ENCODE measurements at regions not wholly inside any gene's neighbourhood (a gene's known extent, or its start where the extent isn't known, plus 50 kb on each side); places are given as distances from the start of the nearest gene placed in this dataset.
"Not testable (repeated sequence)": the region's sequence is repeated elsewhere in the genome, so short reads cannot be mapped to it uniquely, and the experiment has no call there.

- no peak overlapping the region for H3K4me3 ChIP-seq
- H3K27ac ChIP-seq, result no peak overlapping the region
Observed at GRCh38 chr11:96755209-96755608, 365.4 kb downstream of the JRKL start.

GRCh38 chr11:96755752-96756151 is 365.9 kb downstream of the JRKL start:
- Histone ChIP-seq H3K27ac (no peak overlapping the region), H3K4me3 (no peak overlapping the region)

- H3K27ac ChIP-seq, result no peak overlapping the region
- H3K4me3 ChIP-seq, result no peak overlapping the region
Observed at GRCh38 chr11:96758957-96759356, 369.1 kb downstream of the JRKL start.

- no peak overlapping the region for H3K4me3 ChIP-seq
Observed at GRCh38 chr11:96760306-96760705, 370.5 kb downstream of the JRKL start.

GRCh38 chr11:96760815-96761214 is 371.0 kb downstream of the JRKL start:
- no peak overlapping the region for H3K4me3 ChIP-seq
- H3K27ac ChIP-seq, result no peak overlapping the region

More at GRCh38 chr11:96760306-96760705, 370.5 kb downstream of the JRKL start:
- H3K27ac ChIP-seq, result no peak overlapping the region

- no peak overlapping the region for H3K27ac ChIP-seq
- H3K4me3 ChIP-seq, result no peak overlapping the region
Observed at GRCh38 chr11:96761451-96761850, 371.6 kb downstream of the JRKL start.

- H3K27ac ChIP-seq, result no peak overlapping the region
- no peak overlapping the region for H3K4me3 ChIP-seq
Observed at GRCh38 chr11:96763244-96763643, 373.4 kb downstream of the JRKL start.

- no peak overlapping the region for H3K27ac ChIP-seq
Observed at GRCh38 chr11:96778272-96778671, 388.5 kb downstream of the JRKL start.

GRCh38 chr11:96779030-96779429 is 389.2 kb downstream of the JRKL start:
- H3K27ac ChIP-seq, result no peak overlapping the region
- no peak overlapping the region for H3K4me3 ChIP-seq

More at GRCh38 chr11:96778272-96778671, 388.5 kb downstream of the JRKL start:
- no peak overlapping the region for H3K4me3 ChIP-seq

- no peak overlapping the region for H3K27ac ChIP-seq
- H3K4me3 ChIP-seq, result no peak overlapping the region
Observed at GRCh38 chr11:96781082-96781481, 391.3 kb downstream of the JRKL start.

- Histone ChIP-seq H3K27ac (no peak overlapping the region), H3K4me3 (no peak overlapping the region)
Observed at GRCh38 chr11:96782632-96783031, 392.8 kb downstream of the JRKL start.

GRCh38 chr11:96783311-96783710 is 393.5 kb downstream of the JRKL start:
- no peak overlapping the region for H3K4me3 ChIP-seq
- no peak overlapping the region for H3K27ac ChIP-seq

GRCh38 chr11:96785073-96785472 is 395.3 kb downstream of the JRKL start:
- Histone ChIP-seq H3K4me3 (no peak overlapping the region), H3K27ac (no peak overlapping the region)

GRCh38 chr11:96794152-96794551 is 404.3 kb downstream of the JRKL start:
- H3K27ac ChIP-seq, result no peak overlapping the region
- H3K4me3 ChIP-seq, result no peak overlapping the region

- no peak overlapping the region for H3K27ac ChIP-seq
- no peak overlapping the region for H3K4me3 ChIP-seq
Observed at GRCh38 chr11:96798445-96798844, 408.6 kb downstream of the JRKL start.

GRCh38 chr11:96815236-96815635 is 425.4 kb downstream of the JRKL start:
- no peak overlapping the region for H3K27ac ChIP-seq
- H3K4me3 ChIP-seq, result no peak overlapping the region

- H3K4me3 ChIP-seq, result no peak overlapping the region
- H3K27ac ChIP-seq, result no peak overlapping the region
Observed at GRCh38 chr11:96817482-96818399, 427.9 kb downstream of the JRKL start.

- H3K27ac ChIP-seq, result no peak overlapping the region
- no peak overlapping the region for H3K4me3 ChIP-seq
Observed at GRCh38 chr11:96827164-96827563, 437.4 kb downstream of the JRKL start.

GRCh38 chr11:96841792-96842191 is 452.0 kb downstream of the JRKL start:
- H3K4me3 ChIP-seq, result no peak overlapping the region
- H3K27ac ChIP-seq, result no peak overlapping the region

- H3K27ac ChIP-seq, result no peak overlapping the region
Observed at GRCh38 chr11:96842731-96843130, 452.9 kb downstream of the JRKL start.

GRCh38 chr11:96854425-96854824 is 464.6 kb downstream of the JRKL start:
- no peak overlapping the region for H3K4me3 ChIP-seq
- H3K27ac ChIP-seq, result no peak overlapping the region

More at GRCh38 chr11:96842731-96843130, 452.9 kb downstream of the JRKL start:
- no peak overlapping the region for H3K4me3 ChIP-seq

- not testable (repeated sequence) for H3K27ac ChIP-seq, H3K4me3 ChIP-seq
Observed at GRCh38 chr11:96861722-96862121, 471.9 kb downstream of the JRKL start.
